NCI-H2081 treated with DMSO at 0.1 percent for 48 hours (cell line): ENCODE measurements at regions not wholly inside any gene's neighbourhood (a gene's known extent, or its start where the extent isn't known, plus 50 kb on each side); places are given as distances from the start of the nearest gene placed in this dataset.

Experiments used
- DNase-seq: peaks from one replicate; lab custom pipeline; 2025; lab: John Stamatoyannopoulos, UW

GRCh38 chr6:10048370-10049297, 366.2 kb downstream of the TFAP2A start:
- DNase-seq: no peak

DNA sequence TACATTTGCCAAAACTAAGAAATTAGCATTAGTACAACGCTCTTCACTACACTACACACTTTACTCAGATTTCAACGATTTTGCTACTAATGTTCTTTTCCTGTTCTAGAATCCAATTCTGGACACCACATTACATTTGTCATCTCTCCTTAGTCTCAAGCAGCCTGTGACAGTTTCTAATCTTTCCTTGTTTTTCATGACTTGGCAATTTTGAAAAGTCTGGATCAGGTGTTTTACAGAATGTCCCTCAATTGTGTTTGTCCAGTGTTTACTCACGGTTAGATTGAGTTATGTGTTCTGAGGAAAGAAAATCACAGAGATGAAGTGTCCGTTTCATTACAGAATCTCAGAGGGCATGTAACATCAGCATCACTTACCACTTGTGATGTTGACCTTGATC, 372.6 kb downstream of the TFAP2A start:
- no peak for DNase-seq

DNA sequence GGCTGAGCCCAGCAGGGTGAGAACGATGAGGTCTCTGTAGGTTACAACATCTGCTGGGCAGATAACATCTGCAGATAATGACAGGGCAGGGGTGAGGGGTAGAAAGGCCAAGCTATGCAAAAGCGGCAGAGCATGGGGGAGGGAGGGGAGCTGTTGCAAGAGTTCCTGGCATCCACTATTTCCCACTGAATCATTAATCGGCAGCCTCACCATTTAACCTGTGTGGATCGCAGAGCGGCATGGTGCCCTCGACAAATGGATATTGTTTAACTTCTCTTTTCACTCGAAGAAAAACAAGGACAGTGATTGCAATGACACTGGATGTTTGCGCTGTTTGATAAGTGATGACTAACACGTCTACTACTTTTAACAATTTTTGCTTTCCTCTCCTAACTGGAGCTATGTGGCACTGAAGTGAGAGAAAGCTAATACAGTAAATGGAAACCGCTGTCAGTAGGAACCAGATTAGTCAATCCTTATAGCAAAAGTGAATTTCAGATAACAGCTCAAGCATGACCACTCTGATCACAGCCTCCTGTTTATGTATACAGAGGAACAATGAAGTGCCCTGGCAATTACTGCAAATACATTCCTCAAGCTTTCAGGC, 381.5 kb downstream of the TFAP2A start:
- DNase-seq: no peak

DNA sequence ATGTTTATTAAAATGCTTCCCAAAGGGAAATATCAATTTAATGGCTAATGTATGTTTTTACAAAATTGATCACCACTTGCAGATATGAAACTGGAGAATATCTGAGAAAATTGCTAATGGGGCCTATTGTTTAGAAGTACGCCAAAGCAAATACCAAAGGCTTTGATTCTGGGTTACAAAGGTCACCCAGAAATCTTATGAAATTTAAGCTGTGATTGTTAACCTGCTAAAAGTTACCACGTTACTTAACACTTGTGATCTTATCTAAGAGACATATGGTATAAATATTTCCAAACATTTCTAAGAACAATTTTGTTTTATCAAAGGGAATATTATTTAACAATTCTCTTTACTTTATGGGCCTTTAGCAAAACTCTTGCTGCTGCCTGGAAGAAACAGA, 383.3 kb downstream of the TFAP2A start:
- DNase-seq: no peak

DNA sequence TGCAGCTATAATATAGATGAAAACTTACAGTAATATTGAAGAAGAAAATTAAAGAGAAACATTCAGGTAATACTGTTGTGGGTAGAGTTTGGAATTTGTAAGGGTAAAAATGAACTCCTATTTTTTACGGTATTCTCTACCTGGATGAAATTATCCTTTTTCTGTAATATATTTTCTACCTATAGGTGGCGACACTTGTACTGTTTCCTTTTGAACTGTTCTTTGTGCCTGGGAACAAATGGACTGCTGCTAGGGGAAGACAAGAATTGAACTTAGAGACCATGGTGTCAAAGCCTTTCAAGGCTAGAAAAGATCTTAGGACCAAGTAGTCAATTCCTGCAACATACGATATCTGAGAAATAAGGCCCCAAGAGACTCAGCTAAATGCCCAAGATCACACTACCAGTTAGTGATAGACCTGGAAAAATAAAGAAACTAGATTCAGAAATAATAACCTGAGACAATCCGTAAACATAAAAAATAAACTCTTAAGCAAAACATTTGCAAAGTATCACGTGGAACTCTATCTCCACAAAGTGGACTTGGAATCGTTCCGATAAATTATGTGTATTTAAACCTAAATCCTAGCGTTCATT, 383.8 kb downstream of the TFAP2A start:
- DNase-seq: no peak

- no peak for DNase-seq
Observed at GRCh38 chr6:10028222-10028621, 386.7 kb downstream of the TFAP2A start.

- DNase-seq: no peak
Observed at GRCh38 chr6:10019851-10020250, 395.0 kb downstream of the TFAP2A start.

GRCh38 chr6:10014557-10014956, 400.3 kb downstream of the TFAP2A start:
- no peak for DNase-seq

DNA sequence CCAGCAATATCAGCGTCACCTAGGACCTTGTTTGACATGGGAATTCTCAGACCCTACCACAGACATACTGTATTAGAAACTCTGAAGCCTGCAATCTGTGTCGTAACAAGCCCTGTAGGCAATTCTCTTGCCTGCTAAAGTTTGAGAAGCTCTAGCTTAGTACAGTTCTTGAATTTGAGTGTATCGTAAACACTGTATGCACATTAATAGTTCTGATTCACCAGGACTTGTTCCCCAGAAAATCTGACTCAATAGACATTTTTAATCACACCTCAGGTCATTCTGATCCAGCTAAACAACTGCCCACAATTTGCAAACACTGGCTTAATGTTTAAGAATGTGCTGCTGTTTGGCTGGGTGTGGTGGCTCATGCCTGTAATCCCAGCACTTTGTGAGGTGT, 414.3 kb downstream of the TFAP2A start:
- no peak for DNase-seq

- DNase-seq: no peak
Observed at GRCh38 chr6:9999796-10000195, 415.1 kb downstream of the TFAP2A start.

GRCh38 chr6:9986273-9986672, 428.6 kb downstream of the TFAP2A start:
- DNase-seq: no peak

DNA sequence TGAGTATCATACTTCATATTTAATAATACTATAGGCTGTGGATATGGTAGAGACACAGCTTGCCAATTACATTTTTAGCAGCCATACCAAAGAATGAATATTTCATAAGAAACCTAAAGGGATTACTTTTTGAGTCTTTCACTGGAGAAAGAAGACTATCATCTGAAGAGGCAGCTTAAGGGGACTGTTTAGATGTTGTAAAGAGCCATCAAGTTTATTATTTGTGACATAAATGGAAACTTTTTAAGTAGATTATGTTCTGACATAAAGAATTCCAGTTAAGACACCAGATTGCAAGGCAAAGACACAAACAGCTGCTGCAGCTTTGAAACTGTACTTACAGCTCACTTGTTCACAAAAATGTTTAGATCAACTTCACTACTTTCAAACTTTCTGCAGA, 429.4 kb downstream of the TFAP2A start:
- DNase-seq: no peak

GRCh38 chr6:9984607-9985006, 430.3 kb downstream of the TFAP2A start:
- no peak for DNase-seq

DNA sequence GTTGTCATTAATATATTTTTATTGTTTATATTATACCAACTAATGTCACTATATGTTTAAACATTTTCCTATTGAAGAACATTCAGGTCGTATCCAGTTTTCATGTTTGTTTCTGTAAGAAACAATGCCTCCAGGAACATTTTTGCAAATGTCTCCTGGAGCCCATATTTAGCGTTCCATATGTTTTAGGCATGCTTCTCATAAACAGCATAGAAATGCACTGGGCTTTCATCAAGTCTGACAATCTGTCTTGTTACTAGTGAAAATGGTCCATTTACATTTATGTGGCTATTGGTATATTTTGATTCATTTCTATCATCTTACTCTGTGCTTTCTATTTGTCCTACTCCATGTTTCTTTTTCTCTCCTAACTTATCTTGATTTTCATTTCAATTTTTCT, 431.7 kb downstream of the TFAP2A start:
- no peak for DNase-seq

DNA sequence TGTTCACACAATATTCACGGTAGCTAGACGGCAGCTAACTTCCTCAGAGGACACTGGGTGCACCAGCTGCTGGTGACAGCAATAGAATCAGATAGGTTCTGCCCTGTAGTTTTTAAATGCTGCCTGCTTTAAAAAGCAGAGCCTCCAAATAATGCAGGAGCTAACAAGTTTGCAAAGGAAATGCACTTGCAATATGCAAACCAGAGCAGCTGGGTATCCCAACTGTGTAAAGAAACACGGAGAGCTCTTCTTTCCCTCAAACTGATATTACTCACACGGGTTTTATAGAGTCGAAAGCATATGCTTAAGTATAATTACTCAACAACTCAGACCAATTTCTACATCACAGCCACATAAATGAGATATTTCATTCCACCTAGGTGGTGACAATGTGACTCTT, 432.7 kb downstream of the TFAP2A start:
- DNase-seq: no peak

DNA sequence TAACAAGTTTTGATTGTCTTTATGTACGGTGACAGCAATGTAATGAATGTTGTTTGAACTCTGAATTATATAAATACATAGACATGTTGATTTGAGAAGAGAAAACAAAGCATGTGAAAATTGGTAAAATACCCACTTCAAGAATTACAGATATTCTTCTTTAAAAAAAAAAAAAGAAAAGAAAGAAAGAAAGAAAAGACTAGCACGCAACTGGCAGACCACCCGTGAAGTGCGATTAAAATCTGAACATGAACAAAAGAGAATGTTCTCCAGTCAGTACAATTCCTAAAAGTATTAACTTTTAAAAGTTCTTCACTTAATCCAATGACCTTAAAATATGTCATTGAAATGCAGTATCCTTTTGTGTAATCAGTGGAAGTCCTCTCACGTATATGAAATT, 434.9 kb downstream of the TFAP2A start:
- no peak for DNase-seq

GRCh38 chr6:9978480-9978879, 436.4 kb downstream of the TFAP2A start:
- DNase-seq: no peak

GRCh38 chr6:9977411-9977810, 437.5 kb downstream of the TFAP2A start:
- DNase-seq: no peak

- DNase-seq: no peak
Observed at GRCh38 chr6:9961646-9962045, 453.2 kb downstream of the TFAP2A start.

GRCh38 chr6:9957215-9957759, 457.6 kb downstream of the TFAP2A start:
- DNase-seq: no peak

DNA sequence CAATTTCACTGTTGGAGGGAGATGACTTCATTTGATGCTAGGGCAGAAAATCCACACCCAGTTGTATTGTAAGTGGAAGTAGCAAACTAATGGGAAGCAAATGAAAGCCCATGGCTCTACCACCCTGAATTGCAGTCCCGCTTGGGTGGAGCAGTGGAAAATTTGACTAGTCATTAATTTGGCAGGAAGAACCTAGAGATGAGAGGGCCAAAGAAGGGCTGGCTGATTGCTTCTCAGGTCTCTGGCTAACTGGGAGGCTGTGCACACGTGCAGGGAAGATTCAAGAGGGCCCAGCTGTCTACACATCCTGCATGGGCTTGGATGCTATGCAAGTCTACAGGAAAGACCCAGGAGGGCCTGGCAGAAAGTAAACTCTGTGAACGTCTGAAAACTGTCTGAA, 466.2 kb downstream of the TFAP2A start:
- no peak for DNase-seq

- no peak for DNase-seq
Observed at GRCh38 chr6:9943986-9944385, 470.9 kb downstream of the TFAP2A start.

DNA sequence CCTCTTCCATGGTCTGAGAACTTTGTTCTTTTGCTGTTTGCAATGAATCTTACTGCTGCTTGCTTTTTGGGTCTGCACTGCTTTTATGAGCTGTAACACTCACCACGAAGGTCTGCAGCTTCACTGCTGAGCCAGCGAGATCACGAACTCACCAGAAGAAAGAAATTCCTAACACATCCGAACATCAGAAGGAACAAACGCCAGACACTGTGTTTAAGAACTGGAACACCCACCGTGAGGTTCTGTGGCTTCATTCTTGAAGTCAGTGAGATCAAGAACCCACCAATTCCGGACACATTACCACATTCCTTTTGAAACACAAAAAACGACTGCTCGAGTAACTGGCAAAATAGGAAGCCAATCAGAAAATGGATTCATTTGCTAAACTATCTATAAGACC, 471.8 kb downstream of the TFAP2A start:
- DNase-seq: no peak
